HUDEP-2 (cell line): ENCODE measurements at regions not wholly inside any gene's neighbourhood (a gene's known extent, or its start where the extent isn't known, plus 50 kb on each side); places are given as distances from the start of the nearest gene placed in this dataset.

Source experiments
- DNase-seq, 76 experiments: peaks; one replicate each; lab custom pipeline; 2025; ENCODE audit not compliant: unreplicated experiment in 76 of 76; lab: John Stamatoyannopoulos, UW

GRCh38 chr3:117117188-117117936 is 407.8 kb downstream of the TUSC7 start:
- no peak for DNase-seq

- no peak for DNase-seq
Observed at GRCh38 chr3:117118604-117119003, 409.0 kb downstream of the TUSC7 start.

- DNase-seq, result no peak
Observed at GRCh38 chr3:117120014-117120413, 410.4 kb downstream of the TUSC7 start.

GRCh38 chr3:117122609-117123008 is 413.0 kb downstream of the TUSC7 start:
- no peak for DNase-seq

- DNase-seq, result no peak
Observed at GRCh38 chr3:117126460-117126859, 416.9 kb downstream of the TUSC7 start.

- no peak for DNase-seq
Observed at GRCh38 chr3:117126946-117127546, 417.5 kb downstream of the TUSC7 start.

GRCh38 chr3:117128133-117128532 is 418.6 kb downstream of the TUSC7 start:
- no peak for DNase-seq

GRCh38 chr3:117128872-117129271 is 419.3 kb downstream of the TUSC7 start:
- DNase-seq, result no peak

- no peak for DNase-seq
Observed at GRCh38 chr3:117129516-117129915, 419.9 kb downstream of the TUSC7 start.

- DNase-seq, result no peak
Observed at GRCh38 chr3:117130222-117130621, 420.6 kb downstream of the TUSC7 start.

GRCh38 chr3:117131259-117131658 is 421.7 kb downstream of the TUSC7 start:
- no peak for DNase-seq

GRCh38 chr3:117133066-117133465 is 423.5 kb downstream of the TUSC7 start:
- DNase-seq, result no peak

- DNase-seq, result no peak
Observed at GRCh38 chr3:117135207-117135606, 425.6 kb downstream of the TUSC7 start.

- DNase-seq, result no peak
Observed at GRCh38 chr3:117136003-117136402, 426.4 kb downstream of the TUSC7 start.

GRCh38 chr3:117137065-117137464 is 427.5 kb downstream of the TUSC7 start:
- no peak for DNase-seq

- DNase-seq, result no peak
Observed at GRCh38 chr3:117139681-117140080, 430.1 kb downstream of the TUSC7 start.

- DNase-seq, result no peak
Observed at GRCh38 chr3:117141812-117142211, 432.2 kb downstream of the TUSC7 start.

GRCh38 chr3:117144853-117145252 is 435.3 kb downstream of the TUSC7 start:
- no peak for DNase-seq

GRCh38 chr3:117145677-117146076 is 436.1 kb downstream of the TUSC7 start:
- DNase-seq, result no peak

GRCh38 chr3:117146571-117146970 is 437.0 kb downstream of the TUSC7 start:
- DNase-seq, result no peak

- no peak for DNase-seq
Observed at GRCh38 chr3:117149584-117149983, 440.0 kb downstream of the TUSC7 start.

GRCh38 chr3:117150628-117151027 is 441.0 kb downstream of the TUSC7 start:
- DNase-seq, result no peak
